SK-N-SH treated with all-trans-retinoic acid at 6 μM for 48 hours (cell line): ENCODE measurements at regions not wholly inside any gene's neighbourhood (a gene's known extent, or its start where the extent isn't known, plus 50 kb on each side); places are given as distances from the start of the nearest gene placed in this dataset.
"Not testable (repeated sequence)": the region's sequence is repeated elsewhere in the genome, so short reads cannot be mapped to it uniquely, and the experiment has no call there.

Experiments used
- ATAC-seq: fragments of 200-7000 bp; cut with Tn5 transposase; 3 replicates; pipeline ENCODE4 v1.9.1; 2020; ENCODE audit warnings: mild to moderate bottlenecking, moderate library complexity
- ARNTL ChIP-seq: fragments of 450-650 bp; formaldehyde crosslinking; IDR thresholded peaks from 2 replicates; pipeline ENCODE4 v1.5.0; 2020; ENCODE audit warnings: low read depth, mild to moderate bottlenecking, moderate library complexity, borderline replicate concordance
- BACH2 ChIP-seq: fragments of 250-450 bp; sonication (Bioruptor Pico); IDR thresholded peaks from 2 replicates; pipeline ENCODE4 v1.9.0; 2021; ENCODE audit warnings: mild to moderate bottlenecking, borderline replicate concordance
- CREB5 ChIP-seq: fragments of 250-450 bp; sonication (Bioruptor Pico); IDR thresholded peaks from 2 replicates; pipeline ENCODE4 v1.5.1; 2020; ENCODE audit warnings: low read depth, mild to moderate bottlenecking, moderate library complexity
- CSDC2 ChIP-seq: fragments of 250-450 bp; sonication (Bioruptor Pico); IDR thresholded peaks from 2 replicates; pipeline ENCODE4 v1.5.0; 2020; ENCODE audit warnings: mild to moderate bottlenecking, moderate library complexity
- CSRNP3 ChIP-seq: fragments of 250-450 bp; sonication (Bioruptor Pico); IDR thresholded peaks from 2 replicates; pipeline ENCODE4 v1.5.1; 2021; ENCODE audit warnings: mild to moderate bottlenecking, moderate library complexity
- ESRRG ChIP-seq: fragments of 250-450 bp; sonication (Bioruptor Pico); IDR thresholded peaks from 2 replicates; pipeline ENCODE4 v1.6.1; 2021; ENCODE audit warnings: mild to moderate bottlenecking
- GLIS3 ChIP-seq: fragments of 250-450 bp; sonication (Bioruptor Pico); IDR thresholded peaks from 2 replicates; pipeline ENCODE4 v1.5.0; 2020; ENCODE audit warnings: mild to moderate bottlenecking, moderate library complexity
- ISL1 ChIP-seq: fragments of 250-450 bp; sonication (Bioruptor Pico); IDR thresholded peaks from 2 replicates; pipeline ENCODE4 v2.1.2; 2022; ENCODE audit warnings: mild to moderate bottlenecking, moderate library complexity
- OSR1 ChIP-seq: fragments of 250-450 bp; sonication (Bioruptor Pico); IDR thresholded peaks from 2 replicates; pipeline ENCODE4 v1.8.0; 2022; ENCODE audit warnings: moderate library complexity, mild to moderate bottlenecking, inconsistent platforms
- POU6F1 ChIP-seq: fragments of 250-450 bp; sonication (Bioruptor Pico); IDR thresholded peaks from 2 replicates; pipeline ENCODE4 v1.8.0; 2021; ENCODE audit warnings: low read depth, mild to moderate bottlenecking, moderate library complexity, borderline replicate concordance
- PPARA ChIP-seq: fragments of 250-450 bp; sonication (Bioruptor Pico); IDR thresholded peaks from 2 replicates; pipeline ENCODE4 v1.5.0; 2020; ENCODE audit warnings: mild to moderate bottlenecking, borderline replicate concordance
- RARB ChIP-seq: fragments of 250-450 bp; sonication (Bioruptor Pico); IDR thresholded peaks from 2 replicates; pipeline ENCODE4 v1.8.0; 2021; ENCODE audit warnings: mild to moderate bottlenecking, moderate library complexity
- SNAI2 ChIP-seq: fragments of 250-450 bp; sonication (Bioruptor Pico); IDR thresholded peaks from 2 replicates; pipeline ENCODE4 v1.5.0; 2020; ENCODE audit warnings: mild to moderate bottlenecking, moderate library complexity
- TOX ChIP-seq: fragments of 250-450 bp; sonication (Bioruptor Pico); IDR thresholded peaks from 2 replicates; pipeline ENCODE4 v1.8.0; 2021; ENCODE audit warnings: mild to moderate bottlenecking, moderate library complexity, borderline replicate concordance
- ZFP3 ChIP-seq: fragments of 250-450 bp; sonication (Bioruptor Pico); IDR thresholded peaks from 2 replicates; pipeline ENCODE4 v1.5.0; 2020; ENCODE audit warnings: mild to moderate bottlenecking, moderate library complexity
- ZFP30 ChIP-seq: fragments of 450-650 bp; formaldehyde crosslinking; IDR thresholded peaks from 2 replicates; pipeline ENCODE4 v1.5.0; 2022; ENCODE audit warnings: mild to moderate bottlenecking, moderate library complexity
- ZNF565 ChIP-seq: fragments of 450-650 bp; formaldehyde crosslinking; conservative IDR thresholded peaks from 2 replicates; pipeline ENCODE4 v1.5.0; 2020; ENCODE audit warnings: low read depth, mild to moderate bottlenecking, moderate library complexity
- ZNF70 ChIP-seq: fragments of 450-650 bp; formaldehyde crosslinking; IDR thresholded peaks from 2 replicates; pipeline ENCODE4 v1.5.0; 2020; ENCODE audit warnings: mild to moderate bottlenecking, moderate library complexity
- ZNF8 ChIP-seq: fragments of 450-650 bp; formaldehyde crosslinking; IDR thresholded peaks from 2 replicates; pipeline ENCODE4 v1.5.0; 2020; ENCODE audit warnings: mild to moderate bottlenecking, moderate library complexity

GRCh38 chr11:33996498-33997454 lies 54.8 kb upstream of the CAPRIN1 start:
- TF ChIP-seq POU6F1 (CRISPR knock-in tag): no peak
- no peak for TF ChIP-seq GLIS3
- no peak for TF ChIP-seq SNAI2 (CRISPR knock-in tag)
- no peak for TF ChIP-seq ZFP30 (CRISPR knock-in tag)
- no peak for TF ChIP-seq ISL1 (CRISPR knock-in tag)
- no peak for TF ChIP-seq ESRRG (CRISPR knock-in tag)
- no peak for TF ChIP-seq PPARA
- no peak for TF ChIP-seq ZNF565 (CRISPR knock-in tag)
- peak; percentile 100 for ATAC-seq

GRCh38 chr11:33994937-33995336 lies 56.6 kb upstream of the CAPRIN1 start:
- TF ChIP-seq BACH2 (CRISPR knock-in tag): no peak
- no peak for TF ChIP-seq RARB (CRISPR knock-in tag)
- TF ChIP-seq GLIS3: no peak
- no peak for TF ChIP-seq OSR1 (CRISPR knock-in tag)
- no peak for TF ChIP-seq ZFP3 (CRISPR knock-in tag)
- TF ChIP-seq POU6F1 (CRISPR knock-in tag): no peak
- no peak for TF ChIP-seq ZFP30 (CRISPR knock-in tag)
- TF ChIP-seq PPARA: no peak
- TF ChIP-seq CREB5: no peak
- ATAC-seq: no peak

- ATAC-seq: not testable (repeated sequence)
These were observed 60.4 kb upstream of the CAPRIN1 start for GRCh38 chr11:33991136-33991535.

GRCh38 chr11:33990131-33990530 lies 61.4 kb upstream of the CAPRIN1 start:
- not testable (repeated sequence) for ATAC-seq

- ATAC-seq: no peak
- TF ChIP-seq OSR1 (CRISPR knock-in tag): no peak
- TF ChIP-seq SNAI2 (CRISPR knock-in tag): no peak
- TF ChIP-seq ZNF8 (CRISPR knock-in tag): no peak
- no peak for TF ChIP-seq ZFP30 (CRISPR knock-in tag)
- TF ChIP-seq ARNTL (CRISPR knock-in tag): no peak
- TF ChIP-seq CSDC2 (CRISPR knock-in tag): no peak
- TF ChIP-seq RARB (CRISPR knock-in tag): no peak
- TF ChIP-seq, all 23 proteins: peak for 0
These were observed 62.1 kb upstream of the CAPRIN1 start for GRCh38 chr11:33989461-33989860.

- no peak for TF ChIP-seq POU6F1 (CRISPR knock-in tag)
- TF ChIP-seq ESRRG (CRISPR knock-in tag): no peak
- no peak for TF ChIP-seq SNAI2 (CRISPR knock-in tag)
- TF ChIP-seq ZNF565 (CRISPR knock-in tag): no peak
- TF ChIP-seq ARNTL (CRISPR knock-in tag): no peak
- TF ChIP-seq CSDC2 (CRISPR knock-in tag): no peak
- no peak for TF ChIP-seq PPARA
- TF ChIP-seq TOX (CRISPR knock-in tag): no peak
- no peak for TF ChIP-seq ZNF70 (CRISPR knock-in tag)
- no peak for TF ChIP-seq CSRNP3 (CRISPR knock-in tag)
- no peak for TF ChIP-seq CREB5
These were observed 62.8 kb upstream of the CAPRIN1 start for GRCh38 chr11:33988586-33989370.

More at GRCh38 chr11:33988586-33989370, 62.8 kb upstream of the CAPRIN1 start:
- no peak for ATAC-seq
